ENCODE measurements at regions not wholly inside any gene's neighbourhood (a gene's known extent, or its start where the extent isn't known, plus 50 kb on each side); places are given as distances from the start of the nearest gene placed in this dataset.
A peak's percentile ranks its signal among the peaks of the same experiment; 100 is the strongest.
"Not testable (repeated sequence)": the region's sequence is repeated elsewhere in the genome, so short reads cannot be mapped to it uniquely, and the experiment has no call there.

- no peak overlapping the region for H3K4me3 ChIP-seq (ENCODE audit: low read depth in 2 of 2, low read length in 2 of 2)
- peak; percentile 10 for DNase-seq (ENCODE audit: low read depth, low spot score)
- ChIA-PET POLR2A (no interaction called here), CTCF (no interaction called here)
- H3K36me3 ChIP-seq (ENCODE audit: control insufficient read depth, insufficient read depth, low read length), result no peaks in the 10 kb centered on the region
- peak overlapping the region; percentile 63; the same call in 1 of the 2 replicates for H3K27ac ChIP-seq (ENCODE audit: low read length)
- no peaks in the 10 kb centered on the region; the same call in 1 of the 2 replicates for H3K4me1 ChIP-seq (ENCODE audit: control insufficient read depth, insufficient read depth, low read length)
- intact Hi-C loops (cut with micrococcal nuclease; ENCODE audit: unreplicated experiment), result no loop called here
- BruUV-seq (replicated peaks), result no TSS peak
- no peaks in the 10 kb centered on the region for H3K27me3 ChIP-seq (ENCODE audit: control insufficient read depth, insufficient read depth, low read length)
- H3K9me3 ChIP-seq (ENCODE audit: control insufficient read depth, insufficient read depth, low read depth, low read length), result no peaks in the 10 kb centered on the region
- ATAC-seq, result peak; percentile 97
- TF ChIP-seq TCF7L2 (IDR thresholded peaks at IDR 0.05; ENCODE audit: low read depth, low read length), result no peak
- TF ChIP-seq CTCF (IDR thresholded peaks at IDR 0.05), result peak; percentile 65
- in situ Hi-C loops (cut with HindIII; ENCODE audit: low pct_unique_long_range_greater_than_20kb, low sequenced_read_pairs), result no loop called here
Measured at GRCh38 chr4:128427832-128428366, 140.3 kb upstream of the PGRMC2 start.

GRCh38 chr4:128424527-128425497 lies 137.2 kb upstream of the PGRMC2 start:
- no peaks in the 10 kb centered on the region for H3K36me3 ChIP-seq (ENCODE audit: control insufficient read depth, insufficient read depth, low read length)
- no peak overlapping the region for H3K4me3 ChIP-seq (ENCODE audit: low read depth in 2 of 2, low read length in 2 of 2)
- in situ Hi-C loops (cut with HindIII; ENCODE audit: low pct_unique_long_range_greater_than_20kb, low sequenced_read_pairs), result no loop called here
- intact Hi-C loops (cut with micrococcal nuclease; ENCODE audit: unreplicated experiment), result no loop called here
- no peaks in the 10 kb centered on the region for H3K9me3 ChIP-seq (ENCODE audit: control insufficient read depth, insufficient read depth, low read depth, low read length)
- no peaks in the 10 kb centered on the region for H3K27me3 ChIP-seq (ENCODE audit: control insufficient read depth, insufficient read depth, low read length)
- CTCF ChIA-PET, result interaction anchor here (0.6 kb wide), 1 partner anchor 112 kb away, joined by 3 read pairs; no protein-coding TSS in a partner anchor
- TF ChIP-seq REST (IDR thresholded peaks at IDR 0.05; ENCODE audit: insufficient read depth in 1 of 2, low read depth in 2 of 2, low read length in 1 of 2) (no peak), SIN3A (IDR thresholded peaks at IDR 0.05; ENCODE audit: borderline replicate concordance, insufficient read depth, low read depth, low read length) (no peak), CTCF (IDR thresholded peaks at IDR 0.05) (no peak), TCF7L2 (IDR thresholded peaks at IDR 0.05; ENCODE audit: low read depth, low read length) (no peak), POLR2AphosphoS5 (IDR thresholded peaks at IDR 0.05; ENCODE audit: low read depth, low read length) (no peak)
- no TSS peak for BruUV-seq (replicated peaks)
- POLR2A ChIA-PET, result no interaction called here
- DNase-seq (ENCODE audit: low read depth, low spot score), result no peak
- no peak overlapping the region for H3K27ac ChIP-seq (ENCODE audit: low read length)
- no peak for ATAC-seq
- no peaks in the 10 kb centered on the region; the same call in 1 of the 2 replicates for H3K4me1 ChIP-seq (ENCODE audit: control insufficient read depth, insufficient read depth, low read length)

GRCh38 chr4:128422296-128422695 lies 134.7 kb upstream of the PGRMC2 start:
- CTCF ChIA-PET; ATAC-seq; H3K4me1 ChIP-seq (ENCODE audit: control insufficient read depth, insufficient read depth, low read length); H3K27ac ChIP-seq (ENCODE audit: low read length); H3K36me3 ChIP-seq (ENCODE audit: control insufficient read depth, insufficient read depth, low read length); H3K9me3 ChIP-seq (ENCODE audit: control insufficient read depth, insufficient read depth, low read depth, low read length); DNase-seq (ENCODE audit: low read depth, low spot score); in situ Hi-C loops (cut with HindIII; ENCODE audit: low pct_unique_long_range_greater_than_20kb, low sequenced_read_pairs); H3K4me3 ChIP-seq (ENCODE audit: low read depth in 2 of 2, low read length in 2 of 2); intact Hi-C loops (cut with micrococcal nuclease; ENCODE audit: unreplicated experiment); POLR2A ChIA-PET; BruUV-seq (replicated peaks); H3K27me3 ChIP-seq (ENCODE audit: control insufficient read depth, insufficient read depth, low read length): not testable (repeated sequence)
